ENCODE measurements at regions not wholly inside any gene's neighbourhood (a gene's known extent, or its start where the extent isn't known, plus 50 kb on each side); places are given as distances from the start of the nearest gene placed in this dataset.

DNA sequence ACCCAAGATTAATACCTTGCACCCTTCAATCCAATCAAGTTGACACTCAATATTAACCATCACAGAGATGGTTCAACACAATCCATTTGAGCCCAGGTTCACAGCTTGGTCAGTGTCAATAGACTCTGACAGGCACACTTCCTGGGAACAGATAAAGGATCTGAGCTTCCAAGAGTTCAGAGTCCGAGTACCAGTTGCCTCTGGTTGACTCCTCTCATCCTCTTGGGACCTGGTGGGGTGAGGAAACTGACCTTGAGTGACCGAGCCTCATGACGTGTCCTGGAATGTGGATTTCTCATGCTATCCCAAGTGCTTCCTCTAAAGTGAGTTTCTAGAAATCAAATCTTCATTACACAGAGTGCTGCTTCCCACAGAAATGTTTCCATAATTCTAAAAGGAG is 162.0 kb downstream of the CYP26A1 start:
- intact Hi-C loops (cut with micrococcal nuclease; ENCODE audit: unreplicated experiment), result no loop called here
- BruUV-seq (replicated peaks), result no TSS peak
- Mint-ChIP-seq H3K36me3 (ENCODE audit: insufficient read depth, unreplicated experiment) (no peaks in the 10 kb centered on the region), H3K4me3 (ENCODE audit: unreplicated experiment) (no peak overlapping the region), H3K27ac (ENCODE audit: unreplicated experiment) (no peak overlapping the region), H3K4me1 (ENCODE audit: low read depth, unreplicated experiment) (peaks cover 14% of the 10 kb centered on the region), H3K27me3 (ENCODE audit: insufficient read depth, unreplicated experiment) (no peaks in the 10 kb centered on the region), H3K9me3 (ENCODE audit: unreplicated experiment) (no peaks in the 10 kb centered on the region)
- Histone ChIP-seq H3K4me3 (ENCODE audit: low read depth, low read length) (no peak overlapping the region), H3K4me1 (no peaks in the 10 kb centered on the region), H3K36me3 (ENCODE audit: control insufficient read depth, insufficient read depth, low read length) (no peaks in the 10 kb centered on the region), H3K9me3 (no peaks in the 10 kb centered on the region), H3K27me3 (replicated peaks; ENCODE audit: control insufficient read depth, insufficient read depth, low read length) (no peaks in the 10 kb centered on the region)
- DNase-seq, result peak in 1 of 2 experiments; percentile 44
- TF ChIP-seq, protein P1, sequence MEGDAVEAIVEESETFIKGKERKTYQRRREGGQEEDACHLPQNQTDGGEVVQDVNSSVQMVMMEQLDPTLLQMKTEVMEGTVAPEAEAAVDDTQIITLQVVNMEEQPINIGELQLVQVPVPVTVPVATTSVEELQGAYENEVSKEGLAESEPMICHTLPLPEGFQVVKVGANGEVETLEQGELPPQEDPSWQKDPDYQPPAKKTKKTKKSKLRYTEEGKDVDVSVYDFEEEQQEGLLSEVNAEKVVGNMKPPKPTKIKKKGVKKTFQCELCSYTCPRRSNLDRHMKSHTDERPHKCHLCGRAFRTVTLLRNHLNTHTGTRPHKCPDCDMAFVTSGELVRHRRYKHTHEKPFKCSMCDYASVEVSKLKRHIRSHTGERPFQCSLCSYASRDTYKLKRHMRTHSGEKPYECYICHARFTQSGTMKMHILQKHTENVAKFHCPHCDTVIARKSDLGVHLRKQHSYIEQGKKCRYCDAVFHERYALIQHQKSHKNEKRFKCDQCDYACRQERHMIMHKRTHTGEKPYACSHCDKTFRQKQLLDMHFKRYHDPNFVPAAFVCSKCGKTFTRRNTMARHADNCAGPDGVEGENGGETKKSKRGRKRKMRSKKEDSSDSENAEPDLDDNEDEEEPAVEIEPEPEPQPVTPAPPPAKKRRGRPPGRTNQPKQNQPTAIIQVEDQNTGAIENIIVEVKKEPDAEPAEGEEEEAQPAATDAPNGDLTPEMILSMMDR (IDR thresholded peaks at IDR 0.05; ENCODE audit: insufficient read depth in 1 of 2, low read depth in 1 of 2, low read length in 1 of 2, severe bottlenecking in 1 of 2, unreplicated experiment in 1 of 2), result no peak
- CTCF ChIA-PET, result no interaction called here
- POLR2A ChIA-PET, result no interaction called here

DNA sequence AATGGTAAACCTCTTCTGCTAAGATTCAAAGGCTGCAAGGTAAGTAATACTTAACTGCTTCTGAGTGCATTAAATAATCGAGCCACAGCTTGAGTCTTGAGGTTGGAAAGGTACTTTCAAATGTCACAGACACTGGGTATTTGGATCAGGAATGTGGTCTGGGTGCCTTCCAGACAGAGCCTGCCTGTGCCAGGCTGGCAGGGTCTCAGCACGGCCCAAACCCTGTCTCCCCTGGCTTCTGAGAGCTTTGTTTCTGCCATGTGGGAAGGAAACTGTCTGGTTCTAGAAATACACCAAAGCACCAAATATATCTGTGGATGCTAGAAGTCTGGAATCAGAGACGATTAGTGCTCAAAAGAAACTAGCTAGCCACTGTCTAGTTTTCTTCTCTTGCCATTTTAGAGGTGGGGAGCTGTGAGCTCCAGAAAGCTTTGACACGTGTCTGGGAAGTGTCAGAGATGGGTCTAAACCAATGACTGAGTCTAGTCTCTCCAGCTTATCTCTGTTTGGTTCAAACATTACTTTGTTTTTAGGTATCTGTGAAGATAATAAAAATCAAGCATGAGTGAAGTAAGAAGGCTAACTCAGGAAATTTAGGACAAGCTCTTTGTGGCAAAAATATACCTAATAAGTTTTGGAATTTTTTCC is 162.8 kb downstream of the CYP26A1 start:
- intact Hi-C loops (cut with micrococcal nuclease; ENCODE audit: unreplicated experiment), result no loop called here
- Mint-ChIP-seq H3K36me3 (ENCODE audit: insufficient read depth, unreplicated experiment) (no peaks in the 10 kb centered on the region), H3K9me3 (ENCODE audit: unreplicated experiment) (no peaks in the 10 kb centered on the region), H3K4me3 (ENCODE audit: unreplicated experiment) (no peak overlapping the region), H3K27ac (ENCODE audit: unreplicated experiment) (no peak overlapping the region), H3K4me1 (ENCODE audit: low read depth, unreplicated experiment) (peaks cover 14% of the 10 kb centered on the region), H3K27me3 (ENCODE audit: insufficient read depth, unreplicated experiment) (no peaks in the 10 kb centered on the region)
- no peak for DNase-seq
- TF ChIP-seq, protein P1 (IDR thresholded peaks at IDR 0.05; ENCODE audit: insufficient read depth in 1 of 2, low read depth in 1 of 2, low read length in 1 of 2, severe bottlenecking in 1 of 2, unreplicated experiment in 1 of 2), result no peak
- Histone ChIP-seq H3K4me3 (ENCODE audit: low read depth, low read length) (no peak overlapping the region), H3K4me1 (no peaks in the 10 kb centered on the region), H3K9me3 (no peaks in the 10 kb centered on the region), H3K36me3 (ENCODE audit: control insufficient read depth, insufficient read depth, low read length) (no peaks in the 10 kb centered on the region), H3K27me3 (replicated peaks; ENCODE audit: control insufficient read depth, insufficient read depth, low read length) (no peaks in the 10 kb centered on the region)
- BruUV-seq (replicated peaks), result no TSS peak
- CTCF ChIA-PET, result no interaction called here
- POLR2A ChIA-PET, result interaction anchor here (0.5 kb wide), 1 partner anchor 106 kb away, joined by 3 read pairs; no protein-coding TSS in a partner anchor

DNA sequence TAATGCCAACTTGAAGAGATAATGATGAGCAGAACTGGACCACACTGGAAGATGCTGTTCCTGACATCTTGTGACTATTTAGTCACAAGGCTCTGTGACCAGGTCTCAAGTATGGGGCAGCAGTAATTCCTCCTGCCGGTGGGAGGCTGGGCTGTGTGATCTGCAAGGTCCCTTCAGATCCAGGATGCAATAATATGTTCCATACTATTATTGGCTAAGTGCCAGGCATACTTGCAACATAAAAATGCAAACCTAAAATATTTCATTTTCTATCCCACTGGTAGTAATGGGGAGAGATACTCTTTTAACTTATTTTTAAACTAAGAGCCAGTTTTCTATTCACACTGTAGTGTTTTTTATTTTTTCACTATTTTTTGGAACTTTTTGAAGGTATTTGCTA is 171.5 kb downstream of the CYP26A1 start:
- peaks cover 11% of the 10 kb centered on the region for H3K4me1 ChIP-seq
- Mint-ChIP-seq H3K4me1 (ENCODE audit: low read depth, unreplicated experiment) (peaks cover 11% of the 10 kb centered on the region), H3K4me3 (ENCODE audit: unreplicated experiment) (no peak overlapping the region), H3K9me3 (ENCODE audit: unreplicated experiment) (no peaks in the 10 kb centered on the region), H3K27me3 (ENCODE audit: insufficient read depth, unreplicated experiment) (no peaks in the 10 kb centered on the region), H3K36me3 (ENCODE audit: insufficient read depth, unreplicated experiment) (peaks cover 5% of the 10 kb centered on the region), H3K27ac (ENCODE audit: unreplicated experiment) (no peak overlapping the region)
- H3K9me3 ChIP-seq, result no peaks in the 10 kb centered on the region
- no peaks in the 10 kb centered on the region for H3K36me3 ChIP-seq (ENCODE audit: control insufficient read depth, insufficient read depth, low read length)
- no peaks in the 10 kb centered on the region for H3K27me3 ChIP-seq (replicated peaks; ENCODE audit: control insufficient read depth, insufficient read depth, low read length)
- no TSS peak for BruUV-seq (replicated peaks)
- no peak for DNase-seq
- no peak overlapping the region for H3K4me3 ChIP-seq (ENCODE audit: low read depth, low read length)
- TF ChIP-seq, protein P1 (IDR thresholded peaks at IDR 0.05; ENCODE audit: insufficient read depth in 1 of 2, low read depth in 1 of 2, low read length in 1 of 2, severe bottlenecking in 1 of 2, unreplicated experiment in 1 of 2), result no peak
- ChIA-PET CTCF (interaction anchor here (0.6 to 1.0 kb wide), 3 partner anchors 39 to 129 kb away, joined by 3 to 5 read pairs (median 5); no protein-coding TSS in a partner anchor), POLR2A (no interaction called here)
- intact Hi-C loops (cut with micrococcal nuclease; ENCODE audit: unreplicated experiment), result no loop called here
